GM06990 (cell line): ENCODE measurements at regions not wholly inside any gene's neighbourhood (a gene's known extent, or its start where the extent isn't known, plus 50 kb on each side); places are given as distances from the start of the nearest gene placed in this dataset.
A peak's percentile ranks its signal among the peaks of the same experiment; 100 is the strongest.

Source experiments
- DNase-seq: peaks from one replicate; pipeline ENCODE4 v3.0.0-alpha.2; 2011; ENCODE audit not compliant: insufficient read length; ENCODE audit errors: extremely low read depth
- H3K27me3 ChIP-seq: replicated peaks from 2 replicates; pipeline ENCODE4 v1.6.0; 2011; ENCODE audit warnings: low read length; ENCODE audit not compliant: control insufficient read depth, insufficient read depth
- H3K36me3 ChIP-seq: 2 replicates; pipeline ENCODE4 v1.5.1; 2011; ENCODE audit warnings: low read length; ENCODE audit not compliant: control insufficient read depth, insufficient read depth
- H3K4me3 ChIP-seq: replicated peaks from 2 replicates; pipeline ENCODE4 v1.5.1; 2011; ENCODE audit warnings: low read depth, mild to moderate bottlenecking, control low read depth, low read length
- TF ChIP-seq, protein P1 (sequence below): IDR thresholded peaks from 2 replicates; pipeline ENCODE4 v1.5.1; 2011; ENCODE audit warnings: low read length, control low read depth, mild to moderate bottlenecking, inconsistent platforms; ENCODE audit not compliant: insufficient read depth, poor library complexity, severe bottlenecking

DNA sequence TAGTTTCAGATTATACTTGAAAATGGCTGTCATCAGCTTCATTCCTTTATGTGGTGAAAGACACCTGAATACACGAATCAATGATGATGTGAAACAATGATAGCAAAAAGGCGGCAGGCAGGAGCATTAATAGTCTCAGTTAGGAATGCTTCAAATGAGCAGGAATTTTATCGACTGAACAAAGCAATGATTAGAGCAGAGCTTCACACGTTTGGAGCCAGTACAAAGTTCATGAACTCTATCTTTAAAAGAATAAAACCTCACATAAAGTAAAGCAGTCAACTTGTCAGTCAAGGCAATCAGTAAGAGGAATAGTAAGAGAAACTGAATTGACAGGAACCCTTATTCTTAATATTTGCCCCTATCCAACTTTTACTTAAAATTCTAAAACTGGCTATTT lies 78.4 kb upstream of the SERTAD2 start:
- H3K36me3 ChIP-seq: no peaks in the 10 kb centered on the region; the same call in 1 of the 2 replicates
- H3K4me3 ChIP-seq: no peak overlapping the region
- TF ChIP-seq, protein P1, sequence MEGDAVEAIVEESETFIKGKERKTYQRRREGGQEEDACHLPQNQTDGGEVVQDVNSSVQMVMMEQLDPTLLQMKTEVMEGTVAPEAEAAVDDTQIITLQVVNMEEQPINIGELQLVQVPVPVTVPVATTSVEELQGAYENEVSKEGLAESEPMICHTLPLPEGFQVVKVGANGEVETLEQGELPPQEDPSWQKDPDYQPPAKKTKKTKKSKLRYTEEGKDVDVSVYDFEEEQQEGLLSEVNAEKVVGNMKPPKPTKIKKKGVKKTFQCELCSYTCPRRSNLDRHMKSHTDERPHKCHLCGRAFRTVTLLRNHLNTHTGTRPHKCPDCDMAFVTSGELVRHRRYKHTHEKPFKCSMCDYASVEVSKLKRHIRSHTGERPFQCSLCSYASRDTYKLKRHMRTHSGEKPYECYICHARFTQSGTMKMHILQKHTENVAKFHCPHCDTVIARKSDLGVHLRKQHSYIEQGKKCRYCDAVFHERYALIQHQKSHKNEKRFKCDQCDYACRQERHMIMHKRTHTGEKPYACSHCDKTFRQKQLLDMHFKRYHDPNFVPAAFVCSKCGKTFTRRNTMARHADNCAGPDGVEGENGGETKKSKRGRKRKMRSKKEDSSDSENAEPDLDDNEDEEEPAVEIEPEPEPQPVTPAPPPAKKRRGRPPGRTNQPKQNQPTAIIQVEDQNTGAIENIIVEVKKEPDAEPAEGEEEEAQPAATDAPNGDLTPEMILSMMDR: no peak
- H3K27me3 ChIP-seq: no peaks in the 10 kb centered on the region
- DNase-seq: no peak

DNA sequence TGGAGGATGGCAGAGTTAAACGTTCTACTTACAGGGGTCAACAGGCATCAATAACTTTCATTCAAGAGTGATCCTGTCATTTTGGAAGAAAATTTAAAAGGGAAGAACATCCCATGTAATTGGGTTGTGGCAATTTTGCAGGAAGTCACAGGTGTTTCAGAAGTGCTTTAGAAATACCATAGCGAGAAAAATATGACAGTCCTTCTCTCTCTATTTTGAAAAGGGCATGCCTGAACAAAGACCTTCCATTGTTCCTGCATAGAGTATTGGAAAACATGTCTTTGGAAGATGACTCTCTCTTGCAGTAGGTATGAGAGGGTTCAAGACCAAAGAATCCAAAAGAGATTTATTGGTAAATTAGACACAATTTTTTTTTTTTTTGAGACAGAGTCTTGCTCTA lies 81.8 kb upstream of the SERTAD2 start:
- TF ChIP-seq, protein P1: no peak
- no peak overlapping the region for H3K4me3 ChIP-seq
- H3K36me3 ChIP-seq: no peaks in the 10 kb centered on the region; the same call in 1 of the 2 replicates
- H3K27me3 ChIP-seq: no peaks in the 10 kb centered on the region
- DNase-seq: no peak

DNA sequence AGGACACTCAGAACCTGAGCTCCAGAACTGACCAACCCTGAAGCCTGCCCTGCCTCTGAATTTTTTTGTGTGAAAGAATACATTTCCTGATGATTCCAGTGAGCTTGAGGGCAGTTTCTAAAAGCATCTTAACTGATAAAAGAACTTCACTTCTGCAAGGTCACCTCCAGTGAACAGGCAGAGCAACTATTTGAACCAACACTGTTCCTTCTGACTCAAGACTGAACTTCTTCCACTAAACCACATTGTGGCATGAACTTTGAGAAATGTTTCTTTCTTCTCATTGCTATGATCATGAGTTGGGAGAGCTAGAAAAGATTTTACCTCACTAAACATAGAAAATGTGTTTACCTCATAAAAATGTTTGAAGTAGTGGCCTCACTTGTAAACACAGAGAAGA lies 83.8 kb upstream of the SERTAD2 start:
- TF ChIP-seq, protein P1: no peak

DNA sequence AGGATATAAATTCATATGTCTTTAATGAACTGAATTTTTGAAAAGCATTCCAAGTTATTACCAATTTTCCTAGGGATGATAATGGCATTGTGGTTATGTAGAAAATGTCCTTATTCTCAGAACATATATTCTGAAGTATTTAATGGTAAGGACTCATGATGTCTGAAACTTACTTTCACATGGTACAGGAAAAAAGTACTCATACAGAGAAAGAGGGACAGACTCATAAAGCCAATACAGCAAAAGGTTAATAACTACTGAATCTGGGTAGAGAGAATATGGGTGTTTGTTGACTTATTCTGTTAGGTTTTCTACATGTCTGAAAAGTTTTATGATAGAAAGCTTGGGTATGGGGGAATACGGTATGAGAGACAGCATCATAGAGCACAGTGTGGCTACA lies 84.3 kb upstream of the SERTAD2 start:
- H3K27me3 ChIP-seq: no peaks in the 10 kb centered on the region
- DNase-seq: peak; percentile 50
- TF ChIP-seq, protein P1: no peak
- peak overlapping the region; percentile 4 for H3K4me3 ChIP-seq
- no peaks in the 10 kb centered on the region for H3K36me3 ChIP-seq

More for the DNA sequence above, 83.8 kb upstream of the SERTAD2 start:
- no peaks in the 10 kb centered on the region for H3K36me3 ChIP-seq
- peak overlapping the region; percentile 4; the same call in 1 of the 2 replicates for H3K4me3 ChIP-seq
- peak; percentile 23 for DNase-seq
- no peaks in the 10 kb centered on the region for H3K27me3 ChIP-seq

DNA sequence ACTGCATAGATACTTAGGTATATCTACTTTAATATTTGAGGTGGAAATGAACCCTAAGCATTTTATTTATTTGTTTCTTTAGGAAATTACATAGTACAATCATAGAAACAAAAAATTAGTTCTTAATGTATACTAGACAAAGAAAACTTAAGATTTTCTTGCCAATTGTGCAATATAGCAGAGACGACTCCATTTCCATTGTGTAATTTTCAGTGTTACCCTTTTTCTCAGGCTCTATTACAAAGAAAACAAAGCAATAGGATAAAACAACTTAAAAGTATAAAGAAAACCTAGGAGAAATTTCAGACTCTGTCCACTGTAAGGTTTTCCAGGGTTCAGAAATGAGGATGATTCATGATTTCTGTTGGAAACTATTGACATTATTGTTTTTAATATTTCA lies 89.0 kb upstream of the SERTAD2 start:
- TF ChIP-seq, protein P1: no peak
- DNase-seq: no peak
- H3K36me3 ChIP-seq: no peaks in the 10 kb centered on the region
- no peaks in the 10 kb centered on the region for H3K27me3 ChIP-seq
- no peak overlapping the region for H3K4me3 ChIP-seq

DNA sequence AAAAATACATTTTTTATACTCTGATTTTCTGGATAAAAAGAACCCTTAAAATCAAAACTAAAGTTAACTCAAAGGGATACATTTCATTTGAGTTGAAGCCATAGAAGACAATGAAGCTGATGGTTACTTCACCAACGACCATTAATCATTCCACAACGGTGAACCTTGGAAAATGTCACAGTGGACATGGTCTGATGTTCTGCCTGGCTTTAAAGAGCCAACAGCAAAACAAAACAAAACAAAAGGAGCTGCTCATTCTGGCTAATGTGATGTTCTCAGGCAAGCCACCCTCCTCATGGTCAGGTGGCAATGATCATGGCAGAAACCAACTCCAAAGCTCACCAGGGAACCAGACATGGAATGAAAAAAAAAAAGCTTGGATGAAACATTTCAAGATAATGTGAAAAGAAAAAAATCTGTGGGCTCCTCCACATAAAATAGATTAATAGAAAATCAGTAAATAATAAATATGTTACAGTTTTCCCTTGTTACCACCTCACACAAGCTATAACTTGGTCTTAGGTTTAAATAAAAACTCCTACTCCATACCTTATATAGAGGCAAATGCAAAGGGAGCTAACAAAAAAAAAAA lies 90.1 kb upstream of the SERTAD2 start:
- no peak for DNase-seq
- H3K27me3 ChIP-seq: no peaks in the 10 kb centered on the region
- H3K4me3 ChIP-seq: no peak overlapping the region
- H3K36me3 ChIP-seq: no peaks in the 10 kb centered on the region
- TF ChIP-seq, protein P1: no peak
